IMR-90 (cell line): ENCODE measurements at regions not wholly inside any gene's neighbourhood (a gene's known extent, or its start where the extent isn't known, plus 50 kb on each side); places are given as distances from the start of the nearest gene placed in this dataset.

ENCODE experiments used
- ATAC-seq: fragments of 200-7000 bp; cut with Tn5 transposase; 2 replicates; pipeline ENCODE4 v1.9.1; 2020; ENCODE audit warnings: low read depth, mild to moderate bottlenecking, moderate library complexity
- BruUV-seq: library from RNA; stranded (reverse); fragments of 400-500 nt; replicated peaks from 2 replicates; lab custom pipeline; 2021; lab: Mats Ljungman, UMichigan
- CTCF ChIA-PET: fragments of 300-600 bp; formaldehyde crosslinking; extraction: SDS; loops from one replicate; lab custom pipeline; 2021; ENCODE audit warnings: antibody characterized with exemption; lab: Yijun Ruan, JAX
- POLR2A ChIA-PET: fragments of 300-600 bp; sonication (Branson Sonifier 250); formaldehyde crosslinking; loops from one replicate; lab custom pipeline; 2022; ENCODE audit warnings: antibody characterized with exemption; ENCODE audit not compliant: unreplicated experiment; lab: Charles Lee
- DNase-seq: peaks from one replicate; pipeline ENCODE4 v3.0.0; 2013
- H2AFZ ChIP-seq: replicated peaks from 2 replicates; pipeline ENCODE3; 2013; ENCODE audit warnings: low read length, mild to moderate bottlenecking; ENCODE audit not compliant: poor library complexity
- H2AK5ac ChIP-seq: 2 replicates; pipeline ENCODE4 v1.6.1; 2013; ENCODE audit warnings: low read depth, low read length, inconsistent platforms
- H2AK9ac ChIP-seq: replicated peaks from 2 replicates; pipeline ENCODE3; 2013; ENCODE audit warnings: mild to moderate bottlenecking, low read depth, low read length, moderate library complexity; ENCODE audit not compliant: poor library complexity
- H2BK120ac ChIP-seq: 2 replicates; pipeline ENCODE4 v1.6.1; 2013; ENCODE audit warnings: low read depth, low read length, inconsistent platforms
- H2BK15ac ChIP-seq: 3 replicates; pipeline ENCODE4 v1.6.1; 2013; ENCODE audit warnings: low read depth, low read length, inconsistent platforms
- H2BK20ac ChIP-seq: 2 replicates; pipeline ENCODE4 v1.6.1; 2013; ENCODE audit warnings: low read depth, mild to moderate bottlenecking, inconsistent platforms, low read length, moderate library complexity
- H2BK5ac ChIP-seq: 2 replicates; pipeline ENCODE4 v1.6.1; 2013; ENCODE audit warnings: mild to moderate bottlenecking, low read depth, low read length, inconsistent platforms; ENCODE audit not compliant: poor library complexity, severe bottlenecking
- H3K14ac ChIP-seq: replicated peaks from 2 replicates; pipeline ENCODE4 v1.6.1; 2013; ENCODE audit warnings: low read depth, low read length, inconsistent platforms
- H3K18ac ChIP-seq: 2 replicates; pipeline ENCODE4 v1.6.1; 2013; ENCODE audit warnings: low read depth, low read length, control low read depth
- H3K23ac ChIP-seq: 2 replicates; pipeline ENCODE4 v1.6.1; 2013; ENCODE audit warnings: low read depth, low read length, inconsistent platforms
- H3K27ac ChIP-seq: 2 replicates; pipeline ENCODE4 v1.5.1; 2013; ENCODE audit warnings: mild to moderate bottlenecking, control low read depth, low read length; ENCODE audit not compliant: insufficient read depth
- H3K27me3 ChIP-seq: 2 replicates; pipeline ENCODE4 v1.6.1; 2013; ENCODE audit warnings: low read length; ENCODE audit not compliant: control insufficient read depth, insufficient read depth
- H3K36me3 ChIP-seq: 2 replicates; pipeline ENCODE4 v1.6.1; 2013; ENCODE audit warnings: low read length, mixed read lengths; ENCODE audit not compliant: control insufficient read depth, insufficient read depth
- H3K4ac ChIP-seq: 2 replicates; pipeline ENCODE4 v1.6.1; 2013; ENCODE audit warnings: low read depth, low read length, inconsistent platforms
- H3K4me1 ChIP-seq: 2 replicates; pipeline ENCODE4 v1.6.1; 2013; ENCODE audit warnings: low read length, mixed read lengths; ENCODE audit not compliant: control insufficient read depth, insufficient read depth
- H3K4me2 ChIP-seq: 2 replicates; pipeline ENCODE4 v1.6.1; 2013; ENCODE audit warnings: low read depth, mild to moderate bottlenecking, control low read depth, low read length, moderate library complexity
- H3K4me3 ChIP-seq: 2 replicates; pipeline ENCODE4 v1.5.1; 2013; ENCODE audit warnings: low read depth, mild to moderate bottlenecking, control low read depth, low read length, moderate library complexity; ENCODE audit not compliant: insufficient read depth
- H3K56ac ChIP-seq: 2 replicates; pipeline ENCODE4 v1.6.1; 2013; ENCODE audit warnings: low read length, inconsistent platforms; ENCODE audit not compliant: insufficient read depth; ENCODE audit errors: extremely low read depth
- H3K79me1 ChIP-seq, 2 experiments: 2 replicates each; pipeline ENCODE4 v1.6.1; 2013; ENCODE audit warnings: low read length in 2 of 2, inconsistent platforms in 1 of 2, low read depth in 1 of 2
- H3K9ac ChIP-seq: 2 replicates; pipeline ENCODE4 v1.6.1; 2013; ENCODE audit warnings: low read depth, low read length, control low read depth
- H3K9me1 ChIP-seq: 2 replicates; pipeline ENCODE4 v1.6.1; 2013; ENCODE audit warnings: low read length, inconsistent platforms; ENCODE audit not compliant: insufficient read depth
- H3K9me3 ChIP-seq: 2 replicates; pipeline ENCODE4 v1.6.1; 2013; ENCODE audit warnings: low read length; ENCODE audit not compliant: control insufficient read depth, insufficient read depth
- H4K20me1 ChIP-seq: 2 replicates; pipeline ENCODE4 v1.6.1; 2013; ENCODE audit warnings: low read length, inconsistent platforms; ENCODE audit not compliant: insufficient read depth
- H4K5ac ChIP-seq: 2 replicates; pipeline ENCODE4 v1.6.1; 2013; ENCODE audit warnings: mild to moderate bottlenecking, low read depth, low read length, control low read depth
- H4K8ac ChIP-seq, 2 experiments: 2 replicates each; pipeline ENCODE4 v1.6.1; 2013; ENCODE audit warnings: low read depth in 2 of 2, low read length in 2 of 2, control low read depth in 1 of 2, inconsistent platforms in 1 of 2
- H4K91ac ChIP-seq: 2 replicates; pipeline ENCODE4 v1.6.1; 2013; ENCODE audit warnings: low read depth, low read length, inconsistent platforms; ENCODE audit not compliant: insufficient read depth
- BHLHE40 ChIP-seq: fragments of 150-350 bp; IDR thresholded peaks from 2 replicates; pipeline ENCODE4 v1.6.1; 2016; ENCODE audit warnings: mild to moderate bottlenecking, low read depth, low read length
- CEBPB ChIP-seq: IDR thresholded peaks from 2 replicates; pipeline ENCODE4 v1.6.1; 2012; ENCODE audit warnings: low read depth, low read length, improper control_type of control experiment
- CHD1 ChIP-seq: IDR thresholded peaks from 2 replicates; pipeline ENCODE4 v1.6.1; 2012; ENCODE audit warnings: low read depth, low read length, improper control_type of control experiment
- CTCF ChIP-seq: conservative IDR thresholded peaks from 2 replicates; pipeline ENCODE4 v1.5.1; 2012; ENCODE audit warnings: mild to moderate bottlenecking, low read depth, low read length, improper control_type of control experiment
- ELK1 ChIP-seq: fragments of 150-350 bp; IDR thresholded peaks from 2 replicates; pipeline ENCODE4 v1.6.1; 2016; ENCODE audit warnings: low read depth, mild to moderate bottlenecking, low read length, moderate library complexity, borderline replicate concordance
- MAFK ChIP-seq: IDR thresholded peaks from 2 replicates; pipeline ENCODE4 v1.6.1; 2012; ENCODE audit warnings: low read depth, low read length, improper control_type of control experiment
- MAZ ChIP-seq: IDR thresholded peaks from 2 replicates; pipeline ENCODE4 v1.6.1; 2012; ENCODE audit warnings: low read depth, mild to moderate bottlenecking, low read length, improper control_type of control experiment, moderate library complexity, borderline replicate concordance
- NFE2L2 ChIP-seq: fragments of 150-350 bp; IDR thresholded peaks from 2 replicates; pipeline ENCODE4 v1.6.1; 2016; ENCODE audit warnings: low read depth, mild to moderate bottlenecking, low read length
- RAD21 ChIP-seq: IDR thresholded peaks from 2 replicates; pipeline ENCODE4 v1.6.1; 2012; ENCODE audit warnings: low read length, improper control_type of control experiment
- RCOR1 ChIP-seq: IDR thresholded peaks from 2 replicates; pipeline ENCODE4 v1.6.1; 2012; ENCODE audit warnings: mild to moderate bottlenecking, low read length, improper control_type of control experiment; ENCODE audit not compliant: insufficient replicate concordance
- USF2 ChIP-seq: fragments of 150-350 bp; IDR thresholded peaks from 2 replicates; pipeline ENCODE4 v1.6.1; 2017; ENCODE audit warnings: mild to moderate bottlenecking, antibody characterized with exemption, low read length, low read depth
- WGBS, 2 experiments: methylation state at CpG; one replicate each; pipeline versions ENCODE4 v1.1.5 to v1.1.7; 2013; ENCODE audit warnings: missing lambda C conversion rate in 2 of 2; ENCODE audit not compliant: insufficient read length in 1 of 2; ENCODE audit errors: extremely low coverage in 2 of 2; 5-methylcytosine and 5-hydroxymethylcytosine counted together
- dilution Hi-C: fragments of 300-500 bp; cut with HindIII; formaldehyde crosslinking; loops from one replicate; pipeline ENCODE4 v1.14.3; 2018; ENCODE audit warnings: low sequenced_read_pairs; ENCODE audit not compliant: unreplicated experiment
- in situ Hi-C: fragments of 300-500 bp; cut with MboI; formaldehyde crosslinking; loops from 3 replicates; pipeline ENCODE4 v1.14.3; 2019; ENCODE audit warnings: low sequenced_read_pairs, inconsistent platforms, mixed read lengths
- intact Hi-C: fragments of 100-400 bp; cut with micrococcal nuclease; formaldehyde crosslinking; loops from 2 replicates; pipeline ENCODE4 v1.10.0; 2022

- intact Hi-C loops = no loop called here
- CTCF ChIA-PET = interaction anchor here (0.8 kb wide), 1 partner anchor 20 kb away, joined by 3 read pairs; no protein-coding TSS in a partner anchor
- H2BK5ac ChIP-seq = no peak overlapping the region
- ATAC-seq (no peak), DNase-seq (no peak)
- H2AFZ ChIP-seq = no peak overlapping the region
- in situ Hi-C loops = no loop called here
- no peak overlapping the region for H3K9ac ChIP-seq
- no peak for TF ChIP-seq RCOR1
- no peak for TF ChIP-seq CTCF
- TF ChIP-seq MAFK = no peak
- no peak for TF ChIP-seq NFE2L2
- no peak for TF ChIP-seq RAD21
- no peak for TF ChIP-seq MAZ
- TF ChIP-seq CEBPB = no peak
- no peak for TF ChIP-seq BHLHE40
- TF ChIP-seq ELK1 = no peak
- no peak for TF ChIP-seq CHD1
- TF ChIP-seq USF2 = no peak
- H3K9me1 ChIP-seq = no peaks in the 10 kb centered on the region; the same call in 1 of the 2 replicates
- no peak overlapping the region for H3K56ac ChIP-seq
- no peak overlapping the region for H2AK9ac ChIP-seq
- no peak overlapping the region for H2AK5ac ChIP-seq
- WGBS, 2 experiments = 100% methylated on average over 1 of the region's 3 CpGs; no CpG with 5 or more reads in 1 of the 2 experiments
- dilution Hi-C loops = no loop called here
- H3K14ac ChIP-seq = no peak overlapping the region
- H3K79me1 ChIP-seq = no peaks in the 10 kb centered on the region
- H3K9me3 ChIP-seq = peaks cover 3% of the 10 kb centered on the region; the same call in 1 of the 2 replicates
- H3K4me1 ChIP-seq = peaks cover 10% of the 10 kb centered on the region
- H4K5ac ChIP-seq = no peak overlapping the region
- no peaks in the 10 kb centered on the region for H4K20me1 ChIP-seq
- no peak overlapping the region for H2BK20ac ChIP-seq
- H3K4ac ChIP-seq = no peak overlapping the region
- no peak overlapping the region; the same call in 1 of the 2 replicates for H4K91ac ChIP-seq
- no peak overlapping the region for H3K4me2 ChIP-seq
- no peak overlapping the region for H3K4me3 ChIP-seq
- no peak overlapping the region for H2BK120ac ChIP-seq
- no peak overlapping the region for H3K23ac ChIP-seq
- H3K18ac ChIP-seq = no peak overlapping the region
- POLR2A ChIA-PET = no interaction called here
- H2BK15ac ChIP-seq = no peak overlapping the region
- no peak overlapping the region for H4K8ac ChIP-seq
- H3K36me3 ChIP-seq = no peaks in the 10 kb centered on the region
- no peak overlapping the region for H3K27ac ChIP-seq
- BruUV-seq = no TSS peak
- H3K27me3 ChIP-seq = no peaks in the 10 kb centered on the region
These were observed 555.5 kb upstream of the TBL1XR1 start for GRCh38 chr3:177752831-177753230.
